Smooth muscle cell (in vitro differentiated cells): ENCODE measurements at regions not wholly inside any gene's neighbourhood (a gene's known extent, or its start where the extent isn't known, plus 50 kb on each side); places are given as distances from the start of the nearest gene placed in this dataset.

Experiments
- DNase-seq: peaks from one replicate; lab custom pipeline; 2025; ENCODE audit not compliant: unreplicated experiment; lab: John Stamatoyannopoulos, UW
- H2AFZ ChIP-seq: fragments of 200-600 bp; sonication (generic); 2 replicates; pipeline ENCODE4 v1.6.0; 2016; ENCODE audit warnings: antibody characterized with exemption, low read depth, mild to moderate bottlenecking
- H3F3A ChIP-seq: fragments of 200-600 bp; sonication (generic); 2 replicates; pipeline ENCODE4 v1.6.0; 2017; ENCODE audit warnings: antibody characterized with exemption, low read depth
- H3K27ac ChIP-seq: fragments of 200-600 bp; sonication (generic); 2 replicates; pipeline ENCODE4 v1.5.1; 2016; ENCODE audit warnings: low read depth, mild to moderate bottlenecking
- H3K27me3 ChIP-seq: fragments of 200-600 bp; sonication (generic); 2 replicates; pipeline ENCODE4 v1.6.1; 2016; ENCODE audit warnings: low read depth, mild to moderate bottlenecking
- H3K36me3 ChIP-seq: fragments of 200-600 bp; sonication (generic); 2 replicates; pipeline ENCODE4 v1.5.1; 2016; ENCODE audit warnings: low read depth
- H3K4me1 ChIP-seq: fragments of 200-600 bp; sonication (generic); 2 replicates; pipeline ENCODE4 v1.5.1; 2016; ENCODE audit warnings: low read depth
- H3K4me2 ChIP-seq: fragments of 200-600 bp; sonication (generic); 2 replicates; pipeline ENCODE4 v1.6.0; 2016; ENCODE audit warnings: mild to moderate bottlenecking
- H3K4me3 ChIP-seq: fragments of 200-600 bp; sonication (generic); 2 replicates; pipeline ENCODE4 v1.5.1; 2016; ENCODE audit warnings: mild to moderate bottlenecking
- H3K79me2 ChIP-seq: fragments of 200-600 bp; sonication (generic); 2 replicates; pipeline ENCODE4 v1.6.0; 2016; ENCODE audit warnings: low read depth, mild to moderate bottlenecking
- H3K9ac ChIP-seq: fragments of 200-600 bp; sonication (generic); 2 replicates; pipeline ENCODE4 v1.6.0; 2016; ENCODE audit warnings: low read depth
- H3K9me3 ChIP-seq: fragments of 200-600 bp; sonication (generic); replicated peaks from 2 replicates; pipeline ENCODE4 v1.5.1; 2016; ENCODE audit warnings: low read depth
- H4K20me1 ChIP-seq: fragments of 200-600 bp; sonication (generic); 2 replicates; pipeline ENCODE4 v1.6.0; 2016; ENCODE audit warnings: low read depth
- CTCF ChIP-seq: fragments of 200-600 bp; sonication (generic); IDR thresholded peaks from 2 replicates; pipeline ENCODE4 v1.5.1; 2017; ENCODE audit warnings: borderline replicate concordance, mild to moderate bottlenecking, antibody characterized with exemption; ENCODE audit not compliant: insufficient read depth, poor library complexity, severe bottlenecking
- WGBS: methylation state at CpG from one replicate; pipeline ENCODE4 v1.1.7; 2016; ENCODE audit warnings: low lambda C conversion rate; 5-methylcytosine and 5-hydroxymethylcytosine counted together

- Histone ChIP-seq H3K4me3 (no peak overlapping the region), H2AFZ (no peak overlapping the region), H3K4me1 (no peaks in the 10 kb centered on the region), H3F3A (no peaks in the 10 kb centered on the region), H3K27me3 (no peaks in the 10 kb centered on the region), H4K20me1 (no peaks in the 10 kb centered on the region), H3K27ac (no peak overlapping the region), H3K79me2 (no peaks in the 10 kb centered on the region), H3K9ac (no peak overlapping the region), H3K36me3 (no peaks in the 10 kb centered on the region), H3K9me3 (no peaks in the 10 kb centered on the region), H3K4me2 (no peak overlapping the region)
- DNase-seq: no peak
- 90% methylated on average over 3 of the region's 3 CpGs for WGBS
- no peak for TF ChIP-seq CTCF
Observed at GRCh38 chr4:181679754-181680153, 563.4 kb upstream of the TENM3 start.

DNA sequence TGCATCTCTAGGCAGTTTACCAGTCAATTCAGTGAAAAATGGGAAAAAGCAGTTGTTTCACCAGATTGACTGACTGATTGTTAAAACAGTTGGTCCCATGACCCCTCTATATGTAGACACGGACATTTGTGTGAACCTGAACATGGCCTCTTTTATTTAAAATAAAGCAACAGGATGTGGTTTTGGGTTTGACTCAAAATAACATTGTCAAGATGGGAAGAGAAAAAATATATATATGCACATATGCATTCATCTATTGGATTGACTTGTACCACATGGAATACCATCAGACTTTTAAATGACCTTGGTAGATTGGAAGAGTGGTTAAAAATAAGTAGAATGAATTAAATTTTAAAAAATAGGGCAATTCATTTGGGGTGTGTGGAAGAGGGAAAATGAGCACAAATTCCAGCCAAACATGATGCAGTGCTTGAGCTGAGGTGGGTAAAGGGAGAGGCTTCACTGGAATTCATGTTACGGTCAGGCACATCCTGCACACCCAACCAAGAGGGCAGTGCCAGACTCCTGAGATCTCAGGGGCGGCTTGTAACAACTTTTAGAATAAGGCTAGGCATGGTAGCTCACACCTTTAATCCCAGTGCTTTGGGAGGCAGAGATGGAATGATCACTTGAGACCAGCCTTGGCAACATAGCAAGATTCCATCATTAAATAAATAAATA, 560.7 kb upstream of the TENM3 start:
- H3K27me3 ChIP-seq: no peaks in the 10 kb centered on the region
- no peaks in the 10 kb centered on the region for H3K9me3 ChIP-seq
- H3K4me1 ChIP-seq: peaks cover 12% of the 10 kb centered on the region
- no peaks in the 10 kb centered on the region for H3K79me2 ChIP-seq
- H3K9ac ChIP-seq: no peak overlapping the region
- no peak overlapping the region for H2AFZ ChIP-seq
- H3K27ac ChIP-seq: no peak overlapping the region
- no peaks in the 10 kb centered on the region for H4K20me1 ChIP-seq
- H3F3A ChIP-seq: peaks cover 5% of the 10 kb centered on the region
- no peak overlapping the region for H3K4me3 ChIP-seq
- 84% methylated on average over 3 of the region's 3 CpGs for WGBS
- H3K4me2 ChIP-seq: no peak overlapping the region
- no peak for DNase-seq
- TF ChIP-seq CTCF: no peak
- no peaks in the 10 kb centered on the region for H3K36me3 ChIP-seq

- no peak overlapping the region for H3K27ac ChIP-seq
- H3K9ac ChIP-seq: no peak overlapping the region
- H3K9me3 ChIP-seq: no peaks in the 10 kb centered on the region
- H3K27me3 ChIP-seq: no peaks in the 10 kb centered on the region
- peaks cover 5% of the 10 kb centered on the region for H3F3A ChIP-seq
- WGBS: 85% methylated on average over 2 of the region's 2 CpGs
- H2AFZ ChIP-seq: no peak overlapping the region
- H4K20me1 ChIP-seq: no peaks in the 10 kb centered on the region
- no peak overlapping the region for H3K4me2 ChIP-seq
- DNase-seq: no peak
- peaks cover 19% of the 10 kb centered on the region for H3K4me1 ChIP-seq
- no peaks in the 10 kb centered on the region for H3K79me2 ChIP-seq
- TF ChIP-seq CTCF: no peak
- no peak overlapping the region for H3K4me3 ChIP-seq
- H3K36me3 ChIP-seq: no peaks in the 10 kb centered on the region
Observed at GRCh38 chr4:181684310-181684709, 558.9 kb upstream of the TENM3 start.

DNA sequence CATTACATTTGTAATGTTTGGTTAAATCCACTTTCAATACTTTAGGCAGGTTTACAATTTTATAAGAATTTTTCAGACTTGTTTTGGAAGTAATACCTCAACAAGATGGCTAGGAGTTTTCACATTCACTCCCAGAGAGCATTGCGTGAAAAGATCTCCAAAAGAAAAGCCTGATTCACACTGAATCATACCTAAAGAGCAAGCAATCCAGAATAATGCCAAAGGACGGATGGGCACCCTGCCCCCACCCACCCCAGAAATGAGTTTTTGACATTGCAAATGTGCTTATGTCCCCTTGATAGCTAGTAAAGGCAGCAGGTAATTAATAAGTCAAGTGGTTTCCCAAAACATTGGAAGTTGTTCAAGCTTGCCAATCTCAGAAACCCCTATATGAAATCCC, 557.7 kb upstream of the TENM3 start:
- peaks cover 19% of the 10 kb centered on the region for H3K4me1 ChIP-seq
- H3K79me2 ChIP-seq: no peaks in the 10 kb centered on the region
- DNase-seq: no peak
- H3K27ac ChIP-seq: peak overlapping the region; percentile 96
- H3K36me3 ChIP-seq: no peaks in the 10 kb centered on the region
- 36% methylated on average over 2 of the region's 2 CpGs for WGBS
- H3K4me3 ChIP-seq: no peak overlapping the region
- H4K20me1 ChIP-seq: no peaks in the 10 kb centered on the region
- H3K9ac ChIP-seq: peak overlapping the region; percentile 69
- H3K9me3 ChIP-seq: no peaks in the 10 kb centered on the region
- H3K4me2 ChIP-seq: peak overlapping the region; percentile 78
- TF ChIP-seq CTCF: no peak
- no peaks in the 10 kb centered on the region for H3K27me3 ChIP-seq
- no peak overlapping the region for H2AFZ ChIP-seq
- peaks cover 5% of the 10 kb centered on the region for H3F3A ChIP-seq
